ENCODE measurements at regions not wholly inside any gene's neighbourhood (a gene's known extent, or its start where the extent isn't known, plus 50 kb on each side); places are given as distances from the start of the nearest gene placed in this dataset.
A peak's percentile ranks its signal among the peaks of the same experiment; 100 is the strongest.

GRCh38 chr18:44521668-44522022 is 159.0 kb upstream of the SETBP1 start:
- TF ChIP-seq, protein P1, sequence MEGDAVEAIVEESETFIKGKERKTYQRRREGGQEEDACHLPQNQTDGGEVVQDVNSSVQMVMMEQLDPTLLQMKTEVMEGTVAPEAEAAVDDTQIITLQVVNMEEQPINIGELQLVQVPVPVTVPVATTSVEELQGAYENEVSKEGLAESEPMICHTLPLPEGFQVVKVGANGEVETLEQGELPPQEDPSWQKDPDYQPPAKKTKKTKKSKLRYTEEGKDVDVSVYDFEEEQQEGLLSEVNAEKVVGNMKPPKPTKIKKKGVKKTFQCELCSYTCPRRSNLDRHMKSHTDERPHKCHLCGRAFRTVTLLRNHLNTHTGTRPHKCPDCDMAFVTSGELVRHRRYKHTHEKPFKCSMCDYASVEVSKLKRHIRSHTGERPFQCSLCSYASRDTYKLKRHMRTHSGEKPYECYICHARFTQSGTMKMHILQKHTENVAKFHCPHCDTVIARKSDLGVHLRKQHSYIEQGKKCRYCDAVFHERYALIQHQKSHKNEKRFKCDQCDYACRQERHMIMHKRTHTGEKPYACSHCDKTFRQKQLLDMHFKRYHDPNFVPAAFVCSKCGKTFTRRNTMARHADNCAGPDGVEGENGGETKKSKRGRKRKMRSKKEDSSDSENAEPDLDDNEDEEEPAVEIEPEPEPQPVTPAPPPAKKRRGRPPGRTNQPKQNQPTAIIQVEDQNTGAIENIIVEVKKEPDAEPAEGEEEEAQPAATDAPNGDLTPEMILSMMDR (IDR thresholded peaks at IDR 0.05; ENCODE audit: insufficient read depth, low read length, poor library complexity, severe bottlenecking) = no peak
- DNase-seq (ENCODE audit: low read depth) = no peak
- no peak overlapping the region for H3K4me3 ChIP-seq (ENCODE audit: low read depth, low read length)
- H3K27me3 ChIP-seq (ENCODE audit: control insufficient read depth, insufficient read depth, low read length) = no peaks in the 10 kb centered on the region
- no peaks in the 10 kb centered on the region for H3K36me3 ChIP-seq (ENCODE audit: control insufficient read depth, insufficient read depth, low read length)

- TF ChIP-seq, protein P1 (IDR thresholded peaks at IDR 0.05; ENCODE audit: insufficient read depth, low read length, poor library complexity, severe bottlenecking) = no peak
- Histone ChIP-seq H3K36me3 (ENCODE audit: control insufficient read depth, insufficient read depth, low read length) (no peaks in the 10 kb centered on the region), H3K4me3 (ENCODE audit: low read depth, low read length) (no peak overlapping the region), H3K27me3 (ENCODE audit: control insufficient read depth, insufficient read depth, low read length) (no peaks in the 10 kb centered on the region)
- no peak for DNase-seq (ENCODE audit: low read depth)
Observed at GRCh38 chr18:44526705-44527415, 153.8 kb upstream of the SETBP1 start.

DNA sequence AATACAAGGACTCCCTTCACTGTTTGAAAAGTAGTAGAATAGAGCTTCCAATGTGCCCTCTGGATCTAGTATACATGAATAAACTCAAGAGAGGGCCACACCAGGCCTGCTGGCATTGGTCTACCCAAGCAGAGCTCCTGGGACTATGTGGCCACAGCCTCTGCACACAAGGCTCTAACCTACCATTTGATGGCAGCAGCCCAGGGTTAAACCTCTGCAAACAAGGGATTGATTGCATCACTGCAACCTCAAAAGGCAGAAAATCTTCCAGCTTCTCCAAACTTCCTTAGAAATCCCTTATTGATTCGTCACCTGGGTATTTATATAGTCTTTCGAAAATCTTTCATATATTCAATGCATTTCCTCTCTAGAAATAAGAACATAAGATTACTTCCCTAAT is 147.6 kb upstream of the SETBP1 start:
- Histone ChIP-seq H3K36me3 (ENCODE audit: control insufficient read depth, insufficient read depth, low read length) (no peaks in the 10 kb centered on the region), H3K4me3 (ENCODE audit: low read depth, low read length) (no peak overlapping the region), H3K27me3 (ENCODE audit: control insufficient read depth, insufficient read depth, low read length) (no peaks in the 10 kb centered on the region)
- TF ChIP-seq, protein P1 (IDR thresholded peaks at IDR 0.05; ENCODE audit: insufficient read depth, low read length, poor library complexity, severe bottlenecking) = no peak
- DNase-seq (ENCODE audit: low read depth) = no peak

GRCh38 chr18:44536046-44536445 is 144.6 kb upstream of the SETBP1 start:
- H3K27me3 ChIP-seq (ENCODE audit: control insufficient read depth, insufficient read depth, low read length) = no peaks in the 10 kb centered on the region
- no peak overlapping the region for H3K4me3 ChIP-seq (ENCODE audit: low read depth, low read length)
- H3K36me3 ChIP-seq (ENCODE audit: control insufficient read depth, insufficient read depth, low read length) = no peaks in the 10 kb centered on the region
- DNase-seq (ENCODE audit: low read depth) = no peak
- TF ChIP-seq, protein P1 (IDR thresholded peaks at IDR 0.05; ENCODE audit: insufficient read depth, low read length, poor library complexity, severe bottlenecking) = no peak

DNA sequence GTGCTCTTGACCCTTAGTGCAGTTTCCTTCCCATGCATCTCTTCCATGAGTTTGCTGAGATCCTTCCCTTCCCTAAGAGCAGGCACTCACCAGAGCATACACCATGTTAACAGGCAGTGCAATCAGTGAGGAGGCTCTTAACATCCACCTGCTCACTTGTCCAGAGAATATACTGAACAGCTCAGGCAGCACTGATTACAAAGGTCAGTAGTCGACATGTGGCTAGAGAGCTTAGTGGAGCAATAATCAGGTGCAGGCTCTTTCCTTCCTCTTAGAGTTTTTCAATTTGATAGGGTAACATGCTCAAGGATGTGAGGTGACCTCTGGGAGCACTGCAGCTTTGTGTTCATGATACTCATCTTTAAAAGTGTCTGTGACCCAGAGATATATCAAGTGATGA is 144.1 kb upstream of the SETBP1 start:
- Histone ChIP-seq H3K4me3 (ENCODE audit: low read depth, low read length) (no peak overlapping the region), H3K36me3 (ENCODE audit: control insufficient read depth, insufficient read depth, low read length) (no peaks in the 10 kb centered on the region), H3K27me3 (ENCODE audit: control insufficient read depth, insufficient read depth, low read length) (no peaks in the 10 kb centered on the region)
- no peak for DNase-seq (ENCODE audit: low read depth)
- TF ChIP-seq, protein P1 (IDR thresholded peaks at IDR 0.05; ENCODE audit: insufficient read depth, low read length, poor library complexity, severe bottlenecking) = no peak

DNA sequence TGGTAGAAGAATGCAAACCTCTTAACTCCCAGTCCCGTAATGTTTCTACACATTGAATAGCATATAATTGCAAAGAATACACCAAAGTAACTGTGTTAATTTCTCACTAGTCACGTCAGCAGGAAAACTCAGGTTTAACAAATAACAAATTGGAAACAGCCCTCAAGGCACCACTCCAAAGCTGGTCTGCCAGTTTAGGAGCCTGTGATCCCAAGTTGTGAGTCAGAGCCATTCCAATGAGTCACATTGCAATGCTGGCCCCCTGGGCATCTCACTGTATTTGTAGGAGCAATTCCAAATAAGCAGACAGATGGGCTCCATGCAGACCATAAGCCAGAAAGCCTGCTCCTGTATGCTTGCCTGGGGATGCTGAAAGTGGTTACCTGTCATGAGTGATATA is 143.2 kb upstream of the SETBP1 start:
- Histone ChIP-seq H3K27me3 (ENCODE audit: control insufficient read depth, insufficient read depth, low read length) (no peaks in the 10 kb centered on the region), H3K4me3 (ENCODE audit: low read depth, low read length) (no peak overlapping the region), H3K36me3 (ENCODE audit: control insufficient read depth, insufficient read depth, low read length) (no peaks in the 10 kb centered on the region)
- TF ChIP-seq, protein P1 (IDR thresholded peaks at IDR 0.05; ENCODE audit: insufficient read depth, low read length, poor library complexity, severe bottlenecking) = no peak
- DNase-seq (ENCODE audit: low read depth) = peak; percentile 76

Data from kidney epithelial cell (primary cell).